ENCODE measurements at regions not wholly inside any gene's neighbourhood (a gene's known extent, or its start where the extent isn't known, plus 50 kb on each side); places are given as distances from the start of the nearest gene placed in this dataset.

- Histone ChIP-seq H3K27ac (ENCODE audit: low read length) (no peak overlapping the region), H2AFZ (ENCODE audit: low read depth, low read length) (no peak overlapping the region), H3K4me2 (ENCODE audit: low read length) (no peak overlapping the region), H3K79me2 (ENCODE audit: low read length) (no peaks in the 10 kb centered on the region), H4K20me1 (ENCODE audit: insufficient read depth, low read length) (no peaks in the 10 kb centered on the region), H3K27me3 (ENCODE audit: low read depth, low read length) (no peaks in the 10 kb centered on the region), H3K36me3 (replicated peaks; ENCODE audit: low read depth, low read length) (no peaks in the 10 kb centered on the region), H3K9ac (ENCODE audit: low read length) (no peak overlapping the region), H3K4me1 (ENCODE audit: low read length) (no peaks in the 10 kb centered on the region), H3K4me3 (ENCODE audit: low read length) (no peak overlapping the region), H3K9me3 (ENCODE audit: insufficient read depth, low read length) (no peaks in the 10 kb centered on the region)
- TF ChIP-seq CTCF (IDR thresholded peaks at IDR 0.05; ENCODE audit: low read depth, low read length) (no peak), EZH2phosphoT487 (IDR thresholded peaks at IDR 0.05; ENCODE audit: low read depth) (no peak)
These were observed 131.9 kb downstream of the NOL4 start for GRCh38 chr18:34092796-34093195.

GRCh38 chr18:34086370-34086769, 138.3 kb downstream of the NOL4 start:
- H4K20me1 ChIP-seq (ENCODE audit: insufficient read depth, low read length), result no peaks in the 10 kb centered on the region
- H3K4me2 ChIP-seq (ENCODE audit: low read length), result no peak overlapping the region
- TF ChIP-seq EZH2phosphoT487 (IDR thresholded peaks at IDR 0.05; ENCODE audit: low read depth) (no peak), CTCF (IDR thresholded peaks at IDR 0.05; ENCODE audit: low read depth, low read length) (no peak)
- no peaks in the 10 kb centered on the region for H3K27me3 ChIP-seq (ENCODE audit: low read depth, low read length)
- no peaks in the 10 kb centered on the region for H3K9me3 ChIP-seq (ENCODE audit: insufficient read depth, low read length)
- no peaks in the 10 kb centered on the region for H3K36me3 ChIP-seq (replicated peaks; ENCODE audit: low read depth, low read length)
- H3K9ac ChIP-seq (ENCODE audit: low read length), result no peak overlapping the region
- H2AFZ ChIP-seq (ENCODE audit: low read depth, low read length), result no peak overlapping the region
- no peak overlapping the region for H3K27ac ChIP-seq (ENCODE audit: low read length)
- H3K4me1 ChIP-seq (ENCODE audit: low read length), result no peaks in the 10 kb centered on the region
- H3K4me3 ChIP-seq (ENCODE audit: low read length), result no peak overlapping the region
- H3K79me2 ChIP-seq (ENCODE audit: low read length), result no peaks in the 10 kb centered on the region

- no peak overlapping the region for H3K4me3 ChIP-seq (ENCODE audit: low read length)
- no peaks in the 10 kb centered on the region for H3K27me3 ChIP-seq (ENCODE audit: low read depth, low read length)
- no peaks in the 10 kb centered on the region for H3K79me2 ChIP-seq (ENCODE audit: low read length)
- 0 out of 2 replicates have a peak overlapping the region, but pooled peaks have one; percentile 36 for H2AFZ ChIP-seq (ENCODE audit: low read depth, low read length)
- no peaks in the 10 kb centered on the region for H3K4me1 ChIP-seq (ENCODE audit: low read length)
- no peak overlapping the region for H3K9ac ChIP-seq (ENCODE audit: low read length)
- no peak for TF ChIP-seq EZH2phosphoT487 (IDR thresholded peaks at IDR 0.05; ENCODE audit: low read depth)
- TF ChIP-seq CTCF (IDR thresholded peaks at IDR 0.05; ENCODE audit: low read depth, low read length), result no peak
- H3K27ac ChIP-seq (ENCODE audit: low read length), result no peak overlapping the region
- no peak overlapping the region for H3K4me2 ChIP-seq (ENCODE audit: low read length)
- H3K9me3 ChIP-seq (ENCODE audit: insufficient read depth, low read length), result no peaks in the 10 kb centered on the region
- no peaks in the 10 kb centered on the region for H4K20me1 ChIP-seq (ENCODE audit: insufficient read depth, low read length)
- H3K36me3 ChIP-seq (replicated peaks; ENCODE audit: low read depth, low read length), result no peaks in the 10 kb centered on the region
These were observed 139.5 kb downstream of the NOL4 start for GRCh38 chr18:34085140-34085739.

GRCh38 chr18:34084635-34085034, 140.1 kb downstream of the NOL4 start:
- TF ChIP-seq EZH2phosphoT487 (IDR thresholded peaks at IDR 0.05; ENCODE audit: low read depth), result no peak
- no peak for TF ChIP-seq CTCF (IDR thresholded peaks at IDR 0.05; ENCODE audit: low read depth, low read length)
- H3K4me3 ChIP-seq (ENCODE audit: low read length), result no peak overlapping the region
- H3K36me3 ChIP-seq (replicated peaks; ENCODE audit: low read depth, low read length), result no peaks in the 10 kb centered on the region
- H3K79me2 ChIP-seq (ENCODE audit: low read length), result no peaks in the 10 kb centered on the region
- H3K4me1 ChIP-seq (ENCODE audit: low read length), result no peaks in the 10 kb centered on the region
- no peaks in the 10 kb centered on the region for H4K20me1 ChIP-seq (ENCODE audit: insufficient read depth, low read length)
- no peak overlapping the region for H3K4me2 ChIP-seq (ENCODE audit: low read length)
- no peak overlapping the region for H3K27ac ChIP-seq (ENCODE audit: low read length)
- H3K27me3 ChIP-seq (ENCODE audit: low read depth, low read length), result no peaks in the 10 kb centered on the region
- H3K9ac ChIP-seq (ENCODE audit: low read length), result no peak overlapping the region
- H3K9me3 ChIP-seq (ENCODE audit: insufficient read depth, low read length), result no peaks in the 10 kb centered on the region
- no peak overlapping the region for H2AFZ ChIP-seq (ENCODE audit: low read depth, low read length)

Data from OCI-LY3 (cell line).